ENCODE measurements at regions not wholly inside any gene's neighbourhood (a gene's known extent, or its start where the extent isn't known, plus 50 kb on each side); places are given as distances from the start of the nearest gene placed in this dataset.

DNA sequence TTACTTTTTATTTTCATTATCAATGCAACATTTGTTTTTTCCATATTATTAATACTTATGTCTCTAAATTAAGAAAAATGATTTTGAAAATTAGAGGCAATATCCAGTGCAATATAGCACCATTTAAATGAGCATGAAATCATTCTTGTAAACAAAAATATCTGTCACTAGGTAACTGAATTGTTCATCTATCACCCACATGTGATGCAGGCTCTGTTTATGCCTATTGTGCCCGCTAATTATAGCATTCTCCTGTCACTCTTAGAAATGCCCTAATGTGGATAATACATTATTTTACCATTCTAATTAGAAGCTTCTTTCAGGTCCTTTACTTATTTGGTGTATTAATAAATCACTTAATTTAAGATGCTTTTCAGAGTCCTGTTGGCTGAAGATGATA, 1332.4 kb downstream of the AACS start:
- TF ChIP-seq, protein P1, sequence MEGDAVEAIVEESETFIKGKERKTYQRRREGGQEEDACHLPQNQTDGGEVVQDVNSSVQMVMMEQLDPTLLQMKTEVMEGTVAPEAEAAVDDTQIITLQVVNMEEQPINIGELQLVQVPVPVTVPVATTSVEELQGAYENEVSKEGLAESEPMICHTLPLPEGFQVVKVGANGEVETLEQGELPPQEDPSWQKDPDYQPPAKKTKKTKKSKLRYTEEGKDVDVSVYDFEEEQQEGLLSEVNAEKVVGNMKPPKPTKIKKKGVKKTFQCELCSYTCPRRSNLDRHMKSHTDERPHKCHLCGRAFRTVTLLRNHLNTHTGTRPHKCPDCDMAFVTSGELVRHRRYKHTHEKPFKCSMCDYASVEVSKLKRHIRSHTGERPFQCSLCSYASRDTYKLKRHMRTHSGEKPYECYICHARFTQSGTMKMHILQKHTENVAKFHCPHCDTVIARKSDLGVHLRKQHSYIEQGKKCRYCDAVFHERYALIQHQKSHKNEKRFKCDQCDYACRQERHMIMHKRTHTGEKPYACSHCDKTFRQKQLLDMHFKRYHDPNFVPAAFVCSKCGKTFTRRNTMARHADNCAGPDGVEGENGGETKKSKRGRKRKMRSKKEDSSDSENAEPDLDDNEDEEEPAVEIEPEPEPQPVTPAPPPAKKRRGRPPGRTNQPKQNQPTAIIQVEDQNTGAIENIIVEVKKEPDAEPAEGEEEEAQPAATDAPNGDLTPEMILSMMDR (IDR thresholded peaks at IDR 0.05; ENCODE audit: insufficient read depth, low read length) = no peak
- TF ChIP-seq, protein P2, sequence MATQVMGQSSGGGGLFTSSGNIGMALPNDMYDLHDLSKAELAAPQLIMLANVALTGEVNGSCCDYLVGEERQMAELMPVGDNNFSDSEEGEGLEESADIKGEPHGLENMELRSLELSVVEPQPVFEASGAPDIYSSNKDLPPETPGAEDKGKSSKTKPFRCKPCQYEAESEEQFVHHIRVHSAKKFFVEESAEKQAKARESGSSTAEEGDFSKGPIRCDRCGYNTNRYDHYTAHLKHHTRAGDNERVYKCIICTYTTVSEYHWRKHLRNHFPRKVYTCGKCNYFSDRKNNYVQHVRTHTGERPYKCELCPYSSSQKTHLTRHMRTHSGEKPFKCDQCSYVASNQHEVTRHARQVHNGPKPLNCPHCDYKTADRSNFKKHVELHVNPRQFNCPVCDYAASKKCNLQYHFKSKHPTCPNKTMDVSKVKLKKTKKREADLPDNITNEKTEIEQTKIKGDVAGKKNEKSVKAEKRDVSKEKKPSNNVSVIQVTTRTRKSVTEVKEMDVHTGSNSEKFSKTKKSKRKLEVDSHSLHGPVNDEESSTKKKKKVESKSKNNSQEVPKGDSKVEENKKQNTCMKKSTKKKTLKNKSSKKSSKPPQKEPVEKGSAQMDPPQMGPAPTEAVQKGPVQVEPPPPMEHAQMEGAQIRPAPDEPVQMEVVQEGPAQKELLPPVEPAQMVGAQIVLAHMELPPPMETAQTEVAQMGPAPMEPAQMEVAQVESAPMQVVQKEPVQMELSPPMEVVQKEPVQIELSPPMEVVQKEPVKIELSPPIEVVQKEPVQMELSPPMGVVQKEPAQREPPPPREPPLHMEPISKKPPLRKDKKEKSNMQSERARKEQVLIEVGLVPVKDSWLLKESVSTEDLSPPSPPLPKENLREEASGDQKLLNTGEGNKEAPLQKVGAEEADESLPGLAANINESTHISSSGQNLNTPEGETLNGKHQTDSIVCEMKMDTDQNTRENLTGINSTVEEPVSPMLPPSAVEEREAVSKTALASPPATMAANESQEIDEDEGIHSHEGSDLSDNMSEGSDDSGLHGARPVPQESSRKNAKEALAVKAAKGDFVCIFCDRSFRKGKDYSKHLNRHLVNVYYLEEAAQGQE (IDR thresholded peaks at IDR 0.05; ENCODE audit: insufficient replicate concordance, low read depth) = no peak
- TF ChIP-seq POLR2AphosphoS5 (IDR thresholded peaks at IDR 0.05; ENCODE audit: low read depth) = no peak

Data from HL-60 (cell line).